Liver (tissue), 3 donors: ENCODE measurements at regions not wholly inside any gene's neighbourhood (a gene's known extent, or its start where the extent isn't known, plus 50 kb on each side); places are given as distances from the start of the nearest gene placed in this dataset.

Experiments used
- GABPA ChIP-seq, 2 donors: IDR thresholded peaks in 1 of 2; conservative IDR thresholded peaks in 1 of 2; 2 replicates each; pipeline ENCODE4 v1.6.1; 2016; ENCODE audit warnings: antibody characterized with exemption in 2 of 2, mild to moderate bottlenecking in 1 of 2, moderate library complexity in 1 of 2
- RAD21 ChIP-seq, 2 donors: IDR thresholded peaks; 2 replicates each; pipeline ENCODE4 v1.6.1; 2016; ENCODE audit warnings: antibody characterized with exemption in 2 of 2, mild to moderate bottlenecking in 2 of 2
- RXRA ChIP-seq, 2 donors: IDR thresholded peaks; 2 replicates each; pipeline ENCODE4 v1.6.1; 2017 to 2018; ENCODE audit warnings: antibody characterized with exemption in 2 of 2, mild to moderate bottlenecking in 1 of 2
- TF ChIP-seq, protein P1 (sequence below): fragments of 150-350 bp; IDR thresholded peaks from 2 replicates; pipeline ENCODE4 v1.5.1; 2017; ENCODE audit warnings: improper control_type of control experiment, low read depth, low read length; ENCODE audit not compliant: missing input control
- donor health status: healthy.
- donor health status: healthy.

- TF ChIP-seq RAD21 (IDR thresholded peaks at IDR 0.05) (no peak), RXRA (IDR thresholded peaks at IDR 0.05) (no peak), GABPA (IDR thresholded peaks at IDR 0.05 in 1 of 2, conservative IDR thresholded peaks at IDR 0.05 in 1 of 2) (no peak)
- TF ChIP-seq, protein P1, sequence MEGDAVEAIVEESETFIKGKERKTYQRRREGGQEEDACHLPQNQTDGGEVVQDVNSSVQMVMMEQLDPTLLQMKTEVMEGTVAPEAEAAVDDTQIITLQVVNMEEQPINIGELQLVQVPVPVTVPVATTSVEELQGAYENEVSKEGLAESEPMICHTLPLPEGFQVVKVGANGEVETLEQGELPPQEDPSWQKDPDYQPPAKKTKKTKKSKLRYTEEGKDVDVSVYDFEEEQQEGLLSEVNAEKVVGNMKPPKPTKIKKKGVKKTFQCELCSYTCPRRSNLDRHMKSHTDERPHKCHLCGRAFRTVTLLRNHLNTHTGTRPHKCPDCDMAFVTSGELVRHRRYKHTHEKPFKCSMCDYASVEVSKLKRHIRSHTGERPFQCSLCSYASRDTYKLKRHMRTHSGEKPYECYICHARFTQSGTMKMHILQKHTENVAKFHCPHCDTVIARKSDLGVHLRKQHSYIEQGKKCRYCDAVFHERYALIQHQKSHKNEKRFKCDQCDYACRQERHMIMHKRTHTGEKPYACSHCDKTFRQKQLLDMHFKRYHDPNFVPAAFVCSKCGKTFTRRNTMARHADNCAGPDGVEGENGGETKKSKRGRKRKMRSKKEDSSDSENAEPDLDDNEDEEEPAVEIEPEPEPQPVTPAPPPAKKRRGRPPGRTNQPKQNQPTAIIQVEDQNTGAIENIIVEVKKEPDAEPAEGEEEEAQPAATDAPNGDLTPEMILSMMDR: no peak
Observed at GRCh38 chr21:19878133-19878532, 1120.1 kb upstream of the NCAM2 start.
